ENCODE measurements at regions not wholly inside any gene's neighbourhood (a gene's known extent, or its start where the extent isn't known, plus 50 kb on each side); places are given as distances from the start of the nearest gene placed in this dataset.

GRCh38 chr2:57990118-57990725 is 56.4 kb upstream of the VRK2 start:
- Histone ChIP-seq H2AFZ (ENCODE audit: low read length) (no peak overlapping the region), H3K14ac (ENCODE audit: insufficient read depth, low read length) (no peak overlapping the region), H2BK15ac (ENCODE audit: low read depth, low read length) (no peak overlapping the region), H3K9me3 (ENCODE audit: control insufficient read depth, low read depth, low read length) (no peaks in the 10 kb centered on the region), H3K79me2 (ENCODE audit: insufficient read depth, low read length) (no peaks in the 10 kb centered on the region), H2BK12ac (ENCODE audit: insufficient read length, low read depth, low read length) (no peak overlapping the region), H3K79me1 (ENCODE audit: insufficient read depth, low read depth, low read length, poor library complexity, severe bottlenecking) (no peaks in the 10 kb centered on the region), H3K9ac (ENCODE audit: extremely low read depth, insufficient read length, low read length) (no peak overlapping the region), H4K5ac (ENCODE audit: insufficient read length, low read depth, low read length) (no peak overlapping the region), H3K23ac (ENCODE audit: insufficient read length, low read depth, low read length) (no peak overlapping the region), H2BK5ac (ENCODE audit: insufficient read length, low read length) (no peak overlapping the region), H2BK20ac (ENCODE audit: low read depth, low read length, poor library complexity, severe bottlenecking) (no peak overlapping the region), H2AK5ac (ENCODE audit: insufficient read length, low read length) (no peak overlapping the region), H3K4me1 (ENCODE audit: insufficient read depth, low read length) (no peaks in the 10 kb centered on the region), H3T11ph (ENCODE audit: low read length) (no peak overlapping the region), H3K23me2 (ENCODE audit: insufficient read length, low read depth, low read length, poor library complexity, severe bottlenecking) (no peaks in the 10 kb centered on the region), H3K4ac (ENCODE audit: low read depth, low read length) (no peak overlapping the region), H3K56ac (ENCODE audit: insufficient read length, low read depth, low read length) (no peak overlapping the region), H4K20me1 (ENCODE audit: control insufficient read depth, insufficient read depth, insufficient read length) (no peaks in the 10 kb centered on the region), H3K18ac (ENCODE audit: insufficient read length, low read depth, low read length) (no peak overlapping the region), H3K4me2 (ENCODE audit: insufficient read depth, insufficient read length, low read length) (no peak overlapping the region), H4K8ac (replicated peaks; ENCODE audit: insufficient read length, low read depth, low read length) (no peak overlapping the region), H4K91ac (ENCODE audit: insufficient read length, low read depth, low read length) (no peak overlapping the region), H2BK120ac (ENCODE audit: low read depth, low read length, poor library complexity, severe bottlenecking) (no peak overlapping the region), H3K27ac (ENCODE audit: insufficient read length, low read depth, low read length) (no peak overlapping the region), H3K27me3 (ENCODE audit: insufficient read depth, low read length) (no peaks in the 10 kb centered on the region)
- Mint-ChIP-seq H3K36me3 (ENCODE audit: insufficient read depth in 1 of 3, low read depth in 3 of 3) (no peaks in the 10 kb centered on the region), H3K4me1 (peaks cover 4% of the 10 kb centered on the region in 2 experiments), H3K9me3 (no peaks in the 10 kb centered on the region), H3K27me3 (ENCODE audit: low read depth) (no peaks in the 10 kb centered on the region), H3K27ac (no peak overlapping the region), H3K4me3 (no peak overlapping the region)
- DNase-seq = no peak
- TF ChIP-seq, protein P1, sequence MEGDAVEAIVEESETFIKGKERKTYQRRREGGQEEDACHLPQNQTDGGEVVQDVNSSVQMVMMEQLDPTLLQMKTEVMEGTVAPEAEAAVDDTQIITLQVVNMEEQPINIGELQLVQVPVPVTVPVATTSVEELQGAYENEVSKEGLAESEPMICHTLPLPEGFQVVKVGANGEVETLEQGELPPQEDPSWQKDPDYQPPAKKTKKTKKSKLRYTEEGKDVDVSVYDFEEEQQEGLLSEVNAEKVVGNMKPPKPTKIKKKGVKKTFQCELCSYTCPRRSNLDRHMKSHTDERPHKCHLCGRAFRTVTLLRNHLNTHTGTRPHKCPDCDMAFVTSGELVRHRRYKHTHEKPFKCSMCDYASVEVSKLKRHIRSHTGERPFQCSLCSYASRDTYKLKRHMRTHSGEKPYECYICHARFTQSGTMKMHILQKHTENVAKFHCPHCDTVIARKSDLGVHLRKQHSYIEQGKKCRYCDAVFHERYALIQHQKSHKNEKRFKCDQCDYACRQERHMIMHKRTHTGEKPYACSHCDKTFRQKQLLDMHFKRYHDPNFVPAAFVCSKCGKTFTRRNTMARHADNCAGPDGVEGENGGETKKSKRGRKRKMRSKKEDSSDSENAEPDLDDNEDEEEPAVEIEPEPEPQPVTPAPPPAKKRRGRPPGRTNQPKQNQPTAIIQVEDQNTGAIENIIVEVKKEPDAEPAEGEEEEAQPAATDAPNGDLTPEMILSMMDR (conservative IDR thresholded peaks at IDR 0.05) = no peak
- no CpG with 5 or more reads among the region's 2 CpGs for WGBS (ENCODE audit: extremely low coverage, insufficient read length, low lambda C conversion rate)

Measured in H9 (cell line).